C4-2B (cell line): ENCODE measurements at regions not wholly inside any gene's neighbourhood (a gene's known extent, or its start where the extent isn't known, plus 50 kb on each side); places are given as distances from the start of the nearest gene placed in this dataset.

Source experiments
- ZFX ChIP-seq: fragments of 450-650 bp; IDR thresholded peaks from 2 replicates; pipeline ENCODE4 v1.6.1; 2017
- TF ChIP-seq, protein P1 (sequence below): fragments of 450-650 bp; conservative IDR thresholded peaks from 2 replicates; pipeline ENCODE4 v1.5.1; 2017; ENCODE audit warnings: mild to moderate bottlenecking

DNA sequence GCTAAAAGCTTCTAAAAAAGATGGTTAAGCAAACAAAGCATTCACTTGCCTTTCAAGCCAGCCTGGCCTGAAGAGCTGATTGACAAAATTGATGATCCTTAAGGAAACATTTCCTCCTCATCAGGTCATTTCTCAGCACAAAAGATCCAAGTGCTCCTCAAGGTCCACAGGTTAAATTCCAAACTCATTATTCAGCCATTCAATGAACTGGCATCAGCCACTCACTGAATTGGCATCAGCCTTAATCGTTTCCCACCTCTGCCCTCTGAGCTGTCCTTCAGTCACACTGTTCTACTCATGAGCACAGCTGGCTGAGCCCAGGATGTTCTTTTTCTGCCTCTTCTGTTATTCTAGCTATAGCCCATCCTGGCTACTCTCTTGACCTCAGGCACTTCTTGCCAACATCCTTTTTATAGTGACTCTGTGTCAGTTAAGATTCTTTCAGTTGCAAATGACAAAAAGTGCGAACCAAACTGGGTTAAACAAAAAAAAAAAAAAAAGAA is 147.5 kb downstream of the RAB11FIP2 start:
- TF ChIP-seq, protein P1, sequence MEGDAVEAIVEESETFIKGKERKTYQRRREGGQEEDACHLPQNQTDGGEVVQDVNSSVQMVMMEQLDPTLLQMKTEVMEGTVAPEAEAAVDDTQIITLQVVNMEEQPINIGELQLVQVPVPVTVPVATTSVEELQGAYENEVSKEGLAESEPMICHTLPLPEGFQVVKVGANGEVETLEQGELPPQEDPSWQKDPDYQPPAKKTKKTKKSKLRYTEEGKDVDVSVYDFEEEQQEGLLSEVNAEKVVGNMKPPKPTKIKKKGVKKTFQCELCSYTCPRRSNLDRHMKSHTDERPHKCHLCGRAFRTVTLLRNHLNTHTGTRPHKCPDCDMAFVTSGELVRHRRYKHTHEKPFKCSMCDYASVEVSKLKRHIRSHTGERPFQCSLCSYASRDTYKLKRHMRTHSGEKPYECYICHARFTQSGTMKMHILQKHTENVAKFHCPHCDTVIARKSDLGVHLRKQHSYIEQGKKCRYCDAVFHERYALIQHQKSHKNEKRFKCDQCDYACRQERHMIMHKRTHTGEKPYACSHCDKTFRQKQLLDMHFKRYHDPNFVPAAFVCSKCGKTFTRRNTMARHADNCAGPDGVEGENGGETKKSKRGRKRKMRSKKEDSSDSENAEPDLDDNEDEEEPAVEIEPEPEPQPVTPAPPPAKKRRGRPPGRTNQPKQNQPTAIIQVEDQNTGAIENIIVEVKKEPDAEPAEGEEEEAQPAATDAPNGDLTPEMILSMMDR = no peak
- TF ChIP-seq ZFX = no peak
